ENCODE measurements at regions not wholly inside any gene's neighbourhood (a gene's known extent, or its start where the extent isn't known, plus 50 kb on each side); places are given as distances from the start of the nearest gene placed in this dataset.

DNA sequence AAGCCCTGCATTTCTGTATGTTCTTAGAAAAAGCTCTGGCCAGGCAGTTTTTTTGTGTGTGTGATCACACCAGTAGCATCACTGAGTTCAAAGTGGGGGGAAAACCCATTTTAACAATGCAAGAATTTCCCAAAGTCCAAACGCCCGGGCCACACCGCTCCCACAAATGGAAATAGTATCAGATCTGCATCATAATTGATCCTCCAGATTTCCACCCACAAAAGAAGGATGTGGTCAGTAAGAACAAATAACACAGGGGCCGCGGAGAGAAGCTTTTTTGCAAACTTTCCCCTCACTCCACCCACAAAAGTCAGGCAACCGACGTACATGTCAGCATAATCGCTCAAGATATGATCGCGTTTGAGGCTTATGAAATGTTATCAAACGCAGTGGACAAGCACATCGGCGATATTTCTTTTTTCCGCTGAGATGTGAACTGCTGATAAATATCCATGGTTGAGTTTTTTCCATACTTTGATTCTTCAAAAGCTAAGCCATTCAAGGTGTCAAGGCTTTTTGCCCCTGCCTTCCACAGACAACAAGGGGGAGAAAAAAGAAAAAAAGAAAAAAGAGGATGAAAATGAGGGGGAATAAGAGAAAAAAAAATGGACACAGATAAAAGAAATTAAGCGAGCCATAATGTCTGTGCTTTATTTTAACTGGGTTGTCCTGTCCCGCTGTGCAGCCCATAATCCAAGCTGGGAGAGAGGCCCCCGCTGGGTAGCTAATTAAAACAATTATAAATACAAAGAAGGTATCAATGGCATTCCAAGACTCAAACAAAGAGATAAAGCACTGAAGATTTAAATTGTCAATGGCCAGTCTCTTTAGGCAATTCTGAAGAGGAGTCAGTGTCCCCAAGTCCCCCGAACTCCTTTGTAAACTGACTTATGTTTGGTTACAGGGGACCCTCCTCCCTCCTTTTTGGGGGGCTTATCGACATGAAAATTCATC is 143.5 kb downstream of the ZFP64 start:
- no peaks in the 10 kb centered on the region for H3K9me2 ChIP-seq (ENCODE audit: insufficient read depth, low read length)
- ChIA-PET POLR2A (interaction anchor here (0.6 kb wide), 1 partner anchor 222 kb away, joined by 3 read pairs; no protein-coding TSS in a partner anchor), CTCF (ENCODE audit: unreplicated experiment) (no interaction called here)
- H3K4me3 ChIP-seq (ENCODE audit: low read depth, low read length, poor library complexity, severe bottlenecking): no peak overlapping the region
- no peak overlapping the region for H2AFZ ChIP-seq (ENCODE audit: low read length)
- H3K4me1 ChIP-seq (ENCODE audit: insufficient read depth, low read length, poor library complexity, severe bottlenecking): no peaks in the 10 kb centered on the region
- H3K27ac ChIP-seq (ENCODE audit: low read depth, low read length, poor library complexity, severe bottlenecking): no peak overlapping the region
- TF ChIP-seq CTCF (conservative IDR thresholded peaks at IDR 0.05; ENCODE audit: low read length) (no peak), EZH2phosphoT487 (IDR thresholded peaks at IDR 0.05; ENCODE audit: borderline replicate concordance, low read depth, low read length) (no peak)
- intact Hi-C loops (cut with micrococcal nuclease; ENCODE audit: unreplicated experiment): no loop called here
- H3K79me2 ChIP-seq (ENCODE audit: insufficient read depth, low read depth, low read length): no peaks in the 10 kb centered on the region
- no peaks in the 10 kb centered on the region for H3K36me3 ChIP-seq (ENCODE audit: insufficient read depth, low read length)
- BruUV-seq (replicated peaks): no TSS peak
- no peak for DNase-seq (ENCODE audit: low spot score)
- no peak overlapping the region for H3K4me2 ChIP-seq (ENCODE audit: low read length)
- no peaks in the 10 kb centered on the region for H4K20me1 ChIP-seq (ENCODE audit: insufficient read depth, low read length)
- H3K9me3 ChIP-seq (ENCODE audit: low read length): no peaks in the 10 kb centered on the region

GRCh38 chr20:52041966-52042365 is 149.6 kb downstream of the ZFP64 start:
- ChIA-PET CTCF (ENCODE audit: unreplicated experiment) (interaction anchor here (0.6 kb wide), 1 partner anchor 808 kb away, joined by 9 read pairs; no protein-coding TSS in a partner anchor), POLR2A (interaction anchor here (1.0 kb wide), 1 partner anchor 39 kb away, joined by 3 read pairs; no protein-coding TSS in a partner anchor)
- Histone ChIP-seq H3K4me3 (ENCODE audit: low read depth, low read length, poor library complexity, severe bottlenecking) (no peak overlapping the region), H3K9me3 (ENCODE audit: low read length) (no peaks in the 10 kb centered on the region), H3K4me2 (ENCODE audit: low read length) (no peak overlapping the region), H3K27ac (ENCODE audit: low read depth, low read length, poor library complexity, severe bottlenecking) (no peak overlapping the region), H3K4me1 (ENCODE audit: insufficient read depth, low read length, poor library complexity, severe bottlenecking) (no peaks in the 10 kb centered on the region), H3K36me3 (ENCODE audit: insufficient read depth, low read length) (no peaks in the 10 kb centered on the region), H2AFZ (ENCODE audit: low read length) (no peak overlapping the region), H3K9me2 (ENCODE audit: insufficient read depth, low read length) (no peaks in the 10 kb centered on the region), H3K79me2 (ENCODE audit: insufficient read depth, low read depth, low read length) (no peaks in the 10 kb centered on the region), H4K20me1 (ENCODE audit: insufficient read depth, low read length) (no peaks in the 10 kb centered on the region)
- no TSS peak for BruUV-seq (replicated peaks)
- intact Hi-C loops (cut with micrococcal nuclease; ENCODE audit: unreplicated experiment): no loop called here
- TF ChIP-seq EZH2phosphoT487 (IDR thresholded peaks at IDR 0.05; ENCODE audit: borderline replicate concordance, low read depth, low read length) (no peak), CTCF (conservative IDR thresholded peaks at IDR 0.05; ENCODE audit: low read length) (no peak)
- no peak for DNase-seq (ENCODE audit: low spot score)

GRCh38 chr20:52039790-52040189 is 151.8 kb downstream of the ZFP64 start:
- intact Hi-C loops (cut with micrococcal nuclease; ENCODE audit: unreplicated experiment): no loop called here

More at GRCh38 chr20:52039790-52040189, 151.8 kb downstream of the ZFP64 start:
- no peak overlapping the region for H3K4me2 ChIP-seq (ENCODE audit: low read length)
- no peak overlapping the region for H3K27ac ChIP-seq (ENCODE audit: low read depth, low read length, poor library complexity, severe bottlenecking)
- ChIA-PET POLR2A (no interaction called here), CTCF (ENCODE audit: unreplicated experiment) (no interaction called here)
- H3K4me3 ChIP-seq (ENCODE audit: low read depth, low read length, poor library complexity, severe bottlenecking): no peak overlapping the region
- no TSS peak for BruUV-seq (replicated peaks)
- H2AFZ ChIP-seq (ENCODE audit: low read length): no peak overlapping the region
- H3K36me3 ChIP-seq (ENCODE audit: insufficient read depth, low read length): no peaks in the 10 kb centered on the region
- no peak for DNase-seq (ENCODE audit: low spot score)
- no peaks in the 10 kb centered on the region for H4K20me1 ChIP-seq (ENCODE audit: insufficient read depth, low read length)
- no peaks in the 10 kb centered on the region for H3K4me1 ChIP-seq (ENCODE audit: insufficient read depth, low read length, poor library complexity, severe bottlenecking)
- TF ChIP-seq EZH2phosphoT487 (IDR thresholded peaks at IDR 0.05; ENCODE audit: borderline replicate concordance, low read depth, low read length) (no peak), CTCF (conservative IDR thresholded peaks at IDR 0.05; ENCODE audit: low read length) (no peak)
- no peaks in the 10 kb centered on the region for H3K79me2 ChIP-seq (ENCODE audit: insufficient read depth, low read depth, low read length)
- H3K9me3 ChIP-seq (ENCODE audit: low read length): no peaks in the 10 kb centered on the region
- H3K9me2 ChIP-seq (ENCODE audit: insufficient read depth, low read length): no peaks in the 10 kb centered on the region
